ENCODE measurements at regions not wholly inside any gene's neighbourhood (a gene's known extent, or its start where the extent isn't known, plus 50 kb on each side); places are given as distances from the start of the nearest gene placed in this dataset.
"Not testable (repeated sequence)": the region's sequence is repeated elsewhere in the genome, so short reads cannot be mapped to it uniquely, and the experiment has no call there.

DNA sequence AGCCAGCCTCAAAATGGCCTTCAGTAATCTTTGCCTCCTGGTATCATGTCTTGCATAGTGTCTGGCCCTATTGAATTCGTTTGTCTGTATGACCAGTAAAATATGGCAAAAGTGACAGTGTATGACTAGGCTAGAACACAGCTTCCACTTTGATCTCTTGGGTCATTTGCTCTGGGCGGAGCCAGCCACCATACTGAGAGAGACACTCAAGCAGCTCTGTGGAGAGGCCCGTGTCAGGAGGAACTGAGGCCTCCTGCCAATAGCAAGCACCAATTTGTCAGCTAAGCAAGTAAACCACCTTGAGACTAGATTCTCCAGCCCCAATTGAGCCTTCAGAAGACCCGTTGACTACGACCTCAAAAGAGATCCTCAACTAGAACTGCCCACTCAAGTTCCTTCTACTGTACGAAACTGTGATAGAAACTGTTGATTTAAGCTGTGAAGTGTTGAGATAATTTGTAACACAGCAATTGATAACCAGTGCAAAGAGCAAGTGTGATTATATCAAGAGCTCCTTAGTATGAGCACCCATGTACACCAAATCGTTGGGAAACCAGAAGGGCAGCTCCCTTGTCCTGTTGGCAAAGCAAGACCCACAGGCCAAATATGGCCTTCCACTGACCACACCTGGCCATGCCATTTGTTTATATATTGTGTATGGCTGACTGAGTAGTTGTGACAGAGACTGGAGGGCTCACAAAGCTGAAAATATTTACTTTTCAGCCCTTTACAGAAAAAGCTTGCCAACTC, 52.7 kb upstream of the SERBP1 start:
- no peak for DNase-seq

GRCh38 chr1:67484492-67484891, 54.3 kb upstream of the SERBP1 start:
- peak; percentile 23 for DNase-seq

GRCh38 chr1:67485046-67485811, 55.0 kb upstream of the SERBP1 start:
- DNase-seq, result no peak

GRCh38 chr1:67489643-67490042, 59.4 kb upstream of the SERBP1 start:
- no peak for DNase-seq

GRCh38 chr1:67491280-67491679, 61.1 kb upstream of the SERBP1 start:
- no peak for DNase-seq

DNA sequence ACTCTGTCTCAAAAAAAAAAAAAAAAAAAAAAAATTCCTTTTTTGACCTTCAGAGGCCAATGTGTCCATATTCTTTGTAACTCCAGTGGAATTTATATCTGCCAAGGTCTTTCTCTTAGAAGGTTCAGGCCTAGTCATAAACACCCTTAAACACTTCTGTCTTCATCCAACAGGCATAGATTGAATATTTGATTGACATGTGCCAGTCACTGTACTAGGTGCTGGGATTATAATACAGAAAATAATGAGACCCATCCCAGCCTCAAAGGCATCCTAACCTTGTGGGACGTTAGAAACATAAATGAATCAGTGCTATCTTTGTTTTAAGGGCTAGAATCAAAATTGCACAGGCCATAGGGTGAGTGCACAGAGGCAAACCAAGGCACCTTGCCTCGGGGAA, 62.9 kb upstream of the SERBP1 start:
- no peak for DNase-seq

GRCh38 chr1:67495327-67495726, 65.1 kb upstream of the SERBP1 start:
- DNase-seq, result no peak

GRCh38 chr1:67496329-67496728, 66.1 kb upstream of the SERBP1 start:
- no peak for DNase-seq

GRCh38 chr1:67500413-67500959, 70.3 kb upstream of the SERBP1 start:
- DNase-seq, result peak; percentile 85

DNA sequence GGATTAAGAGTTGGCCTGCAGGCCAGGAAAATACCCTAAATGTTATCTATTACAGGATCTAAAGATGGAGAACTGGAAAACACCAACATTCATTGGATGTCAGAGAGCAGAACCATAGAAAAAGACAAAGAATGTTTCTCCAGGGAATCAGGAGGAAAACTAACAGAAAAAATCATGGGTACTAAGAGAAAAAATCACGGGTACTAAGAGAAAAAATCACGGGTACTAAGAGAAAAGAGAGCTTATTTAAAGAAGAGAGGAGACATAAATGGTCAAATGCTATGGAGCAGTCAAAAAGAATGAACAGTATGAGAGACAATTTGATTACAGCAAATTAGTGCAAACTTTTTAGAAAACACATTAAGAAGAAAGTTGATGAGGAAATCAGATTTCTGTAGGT, 73.8 kb upstream of the SERBP1 start:
- DNase-seq, result no peak

GRCh38 chr1:67513392-67514294, 83.4 kb upstream of the SERBP1 start:
- DNase-seq, result not testable (repeated sequence)

GRCh38 chr1:67514300-67514699, 84.1 kb upstream of the SERBP1 start:
- DNase-seq, result no peak

DNA sequence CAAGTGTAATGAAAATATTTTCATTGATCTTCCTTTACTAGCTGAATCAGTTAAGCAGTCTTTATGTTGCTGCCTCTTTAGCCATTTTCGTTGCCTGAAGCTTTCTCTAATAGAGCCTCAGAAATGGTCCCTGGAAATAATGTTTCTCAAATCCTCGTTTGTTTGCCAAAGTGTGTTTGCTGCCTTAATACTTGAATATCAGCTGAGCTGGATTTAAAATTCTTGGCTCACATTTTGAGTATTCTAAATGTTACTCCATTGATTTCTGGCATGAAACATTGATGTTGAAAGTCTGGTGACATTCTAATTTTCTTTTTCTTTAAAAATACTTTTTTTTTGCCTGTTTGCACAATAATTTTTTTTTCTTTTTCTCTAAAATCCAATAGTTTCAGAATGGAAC, 84.6 kb upstream of the SERBP1 start:
- no peak for DNase-seq

- DNase-seq, result no peak
Measured at GRCh38 chr1:67515324-67516080, 85.3 kb upstream of the SERBP1 start.

DNA sequence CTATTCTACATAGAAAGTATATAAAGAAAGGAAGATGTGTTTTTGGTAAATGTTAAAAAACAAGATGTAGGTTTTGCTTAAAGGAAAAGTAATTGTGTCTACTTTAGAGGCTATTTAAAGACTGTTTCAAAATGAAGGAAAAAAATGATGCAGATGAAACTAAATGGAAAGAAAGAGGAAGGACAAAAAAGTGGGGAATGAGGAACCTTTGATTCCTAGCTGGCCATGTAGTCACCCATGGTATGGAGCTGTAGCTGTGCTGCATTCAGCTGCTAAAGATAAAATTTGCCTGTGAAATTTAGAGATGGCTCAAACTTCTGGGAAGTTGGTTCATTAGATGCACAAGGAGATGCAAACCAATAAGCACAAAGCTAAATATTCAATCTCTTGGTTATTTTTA, 86.8 kb upstream of the SERBP1 start:
- no peak for DNase-seq

DNA sequence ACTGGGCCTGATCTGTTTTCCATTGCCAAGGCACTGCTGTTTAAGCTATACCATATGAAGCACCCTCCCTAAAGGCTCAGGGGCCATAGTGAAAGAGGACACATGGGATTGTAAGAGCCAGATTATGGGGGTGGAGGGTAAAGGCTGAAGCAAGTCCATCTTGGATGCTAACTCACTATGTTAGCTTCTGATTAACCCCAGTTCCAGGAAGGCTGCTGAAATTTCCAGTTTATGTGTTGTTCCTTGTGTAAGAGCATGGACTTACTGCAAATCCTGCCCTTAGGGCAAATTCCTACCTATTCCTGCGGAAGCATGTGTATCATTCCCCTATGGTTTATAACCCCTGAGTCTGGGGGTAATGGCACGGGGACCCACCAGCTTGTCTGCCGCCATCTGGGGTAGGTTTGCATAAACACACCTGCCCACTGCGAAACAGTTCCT, 91.8 kb upstream of the SERBP1 start:
- no peak for DNase-seq

- DNase-seq, result no peak
Measured at GRCh38 chr1:67522793-67523192, 92.6 kb upstream of the SERBP1 start.

- peak; percentile 32 for DNase-seq
Measured at GRCh38 chr1:67524143-67525052, 94.2 kb upstream of the SERBP1 start.

DNA sequence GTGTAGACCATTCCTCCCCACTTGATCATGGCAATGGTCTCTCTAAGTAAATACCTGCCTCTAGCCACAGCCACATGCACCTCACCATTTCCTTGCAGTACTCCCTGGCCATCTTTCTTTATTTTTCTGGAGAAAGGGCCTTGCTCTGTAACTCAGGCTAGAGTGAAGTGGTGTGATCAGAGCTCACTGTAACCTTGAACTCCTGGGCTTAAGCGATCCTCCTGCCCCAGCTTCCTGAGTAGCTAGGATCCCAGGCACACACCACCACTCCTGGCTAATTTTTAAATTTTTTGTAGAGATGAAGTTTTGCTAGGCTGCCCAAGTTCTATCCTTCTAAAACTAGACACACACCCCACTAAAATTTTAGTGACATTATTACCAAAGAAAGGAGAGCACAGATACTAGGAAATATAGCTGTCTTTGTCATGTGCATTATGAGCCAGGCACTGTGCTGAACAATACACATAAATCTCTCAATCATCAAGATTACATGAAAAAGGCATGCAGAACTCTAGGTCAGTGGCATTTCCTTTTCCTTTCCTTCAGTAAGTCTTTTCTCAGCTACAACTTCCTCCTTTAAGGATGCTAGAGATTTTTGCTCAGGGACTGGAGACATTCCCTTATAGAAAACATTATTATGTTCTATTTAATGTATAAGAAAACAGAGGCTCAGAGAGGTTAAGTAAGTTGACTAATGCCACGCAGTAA, 95.0 kb upstream of the SERBP1 start:
- DNase-seq, result no peak

GRCh38 chr1:67528141-67528540, 97.9 kb upstream of the SERBP1 start:
- no peak for DNase-seq
